ENCODE measurements at regions not wholly inside any gene's neighbourhood (a gene's known extent, or its start where the extent isn't known, plus 50 kb on each side); places are given as distances from the start of the nearest gene placed in this dataset.

DNA sequence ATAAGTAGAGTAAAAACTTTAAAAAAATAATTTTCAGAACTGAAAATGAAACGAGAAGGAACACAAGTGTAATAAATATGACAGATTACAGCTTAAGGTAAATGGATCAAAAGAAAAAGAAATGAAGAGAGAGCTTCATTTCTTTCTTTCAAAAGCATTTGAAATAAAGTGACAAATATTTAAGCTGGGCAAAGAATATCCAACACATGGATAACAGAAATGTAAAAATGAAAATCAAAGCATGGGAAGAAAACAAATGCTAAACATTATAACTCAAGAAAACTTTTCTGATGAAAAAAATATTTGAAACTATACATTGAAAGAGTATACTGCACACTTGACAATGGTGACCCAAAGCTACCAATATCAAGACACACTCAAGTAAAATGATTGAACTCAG, 143.6 kb upstream of the IRX5 start:
- TF ChIP-seq, protein P1, sequence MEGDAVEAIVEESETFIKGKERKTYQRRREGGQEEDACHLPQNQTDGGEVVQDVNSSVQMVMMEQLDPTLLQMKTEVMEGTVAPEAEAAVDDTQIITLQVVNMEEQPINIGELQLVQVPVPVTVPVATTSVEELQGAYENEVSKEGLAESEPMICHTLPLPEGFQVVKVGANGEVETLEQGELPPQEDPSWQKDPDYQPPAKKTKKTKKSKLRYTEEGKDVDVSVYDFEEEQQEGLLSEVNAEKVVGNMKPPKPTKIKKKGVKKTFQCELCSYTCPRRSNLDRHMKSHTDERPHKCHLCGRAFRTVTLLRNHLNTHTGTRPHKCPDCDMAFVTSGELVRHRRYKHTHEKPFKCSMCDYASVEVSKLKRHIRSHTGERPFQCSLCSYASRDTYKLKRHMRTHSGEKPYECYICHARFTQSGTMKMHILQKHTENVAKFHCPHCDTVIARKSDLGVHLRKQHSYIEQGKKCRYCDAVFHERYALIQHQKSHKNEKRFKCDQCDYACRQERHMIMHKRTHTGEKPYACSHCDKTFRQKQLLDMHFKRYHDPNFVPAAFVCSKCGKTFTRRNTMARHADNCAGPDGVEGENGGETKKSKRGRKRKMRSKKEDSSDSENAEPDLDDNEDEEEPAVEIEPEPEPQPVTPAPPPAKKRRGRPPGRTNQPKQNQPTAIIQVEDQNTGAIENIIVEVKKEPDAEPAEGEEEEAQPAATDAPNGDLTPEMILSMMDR (IDR thresholded peaks at IDR 0.05; ENCODE audit: poor library complexity, severe bottlenecking): no peak
- TF ChIP-seq POLR2AphosphoS5 (IDR thresholded peaks at IDR 0.05) (no peak), TAF1 (IDR thresholded peaks at IDR 0.05; ENCODE audit: low read depth) (no peak), EP300 (conservative IDR thresholded peaks at IDR 0.05; ENCODE audit: poor library complexity, severe bottlenecking) (no peak), MXI1 (conservative IDR thresholded peaks at IDR 0.05; ENCODE audit: poor library complexity, severe bottlenecking) (no peak), EZH2 (IDR thresholded peaks at IDR 0.05; ENCODE audit: borderline replicate concordance, insufficient read depth, low read length, poor library complexity, severe bottlenecking) (no peak)
